Astrocyte of the spinal cord (primary cell): ENCODE measurements at regions not wholly inside any gene's neighbourhood (a gene's known extent, or its start where the extent isn't known, plus 50 kb on each side); places are given as distances from the start of the nearest gene placed in this dataset.

Source experiments
- DNase-seq: peaks from one replicate; pipeline ENCODE4 v3.0.0; 2011; ENCODE audit warnings: low read depth, low spot score
- H3K4me3 ChIP-seq: 2 replicates; pipeline ENCODE4 v1.5.1; 2011; ENCODE audit warnings: low read depth, mild to moderate bottlenecking, low read length, moderate library complexity
- CTCF ChIP-seq: IDR thresholded peaks from 2 replicates; pipeline ENCODE4 v1.5.1; 2012; ENCODE audit warnings: low read depth, mild to moderate bottlenecking, low read length, inconsistent platforms
- in situ Hi-C: cut with HindIII; loops from 2 replicates; pipeline ENCODE4 v1.10.0; 2017; ENCODE audit warnings: low sequenced_read_pairs

DNA sequence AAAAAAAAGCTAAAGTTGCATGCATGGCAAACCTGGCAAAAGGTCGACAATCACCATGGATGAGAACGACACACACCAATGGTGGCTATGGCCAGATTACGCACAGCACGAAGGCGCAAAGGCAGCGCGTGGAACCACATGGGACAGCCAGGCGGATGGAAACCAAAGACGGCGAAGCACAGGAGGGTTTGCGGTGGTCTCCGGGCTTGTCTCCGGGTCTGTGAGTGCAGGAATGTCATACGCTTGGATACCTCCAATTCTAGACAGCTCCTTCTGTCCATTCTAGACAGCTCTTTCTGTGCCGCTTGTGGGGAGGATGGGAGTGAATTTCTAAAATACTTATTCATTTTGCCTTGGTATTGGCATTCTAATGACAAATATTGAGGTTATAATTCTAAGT lies 685.4 kb downstream of the BRD1 start:
- in situ Hi-C loops = no loop called here
- DNase-seq = no peak
- no peak overlapping the region for H3K4me3 ChIP-seq
- TF ChIP-seq CTCF = no peak

GRCh38 chr22:49141761-49142160 lies 685.9 kb downstream of the BRD1 start:
- in situ Hi-C loops = no loop called here
- DNase-seq = no peak
- TF ChIP-seq CTCF = no peak
- no peak overlapping the region for H3K4me3 ChIP-seq

- TF ChIP-seq CTCF = no peak
- no peak overlapping the region for H3K4me3 ChIP-seq
- DNase-seq = no peak
- in situ Hi-C loops = no loop called here
Measured at GRCh38 chr22:49140911-49141665, 686.6 kb downstream of the BRD1 start.

DNA sequence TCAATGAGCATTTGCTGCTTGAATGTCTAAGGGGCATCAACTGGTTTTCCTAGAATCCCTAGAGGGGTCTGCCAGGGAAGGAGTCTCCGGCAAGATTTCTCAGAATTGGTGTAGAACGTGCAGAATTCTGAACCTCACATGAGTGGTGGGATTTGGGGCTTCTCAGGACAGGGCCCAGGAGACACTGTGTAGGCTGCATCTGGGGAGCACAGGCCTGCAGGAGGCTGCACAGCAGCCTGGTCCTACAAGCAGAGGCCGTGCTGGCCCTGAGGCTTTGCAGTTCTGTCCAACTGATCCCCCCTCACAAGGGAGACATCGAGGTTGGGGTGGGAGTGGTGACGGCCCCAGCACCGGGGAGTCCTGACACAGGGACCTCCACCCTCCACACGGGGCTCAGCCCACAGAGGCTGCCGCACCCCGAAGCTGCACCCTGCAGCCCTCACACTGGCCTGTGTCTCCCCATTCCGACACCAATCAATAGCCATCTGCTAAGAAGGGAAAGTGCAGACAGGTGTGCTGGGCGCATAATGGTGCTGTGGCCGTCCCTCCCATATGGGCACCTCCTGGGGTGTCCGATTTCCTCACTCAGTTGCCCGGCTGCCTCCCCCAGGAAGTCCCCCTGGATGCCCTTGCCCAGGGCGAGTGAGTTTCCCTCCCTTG lies 688.1 kb downstream of the BRD1 start:
- in situ Hi-C loops = no loop called here
- no peak for DNase-seq
- H3K4me3 ChIP-seq = no peak overlapping the region
- TF ChIP-seq CTCF = no peak

DNA sequence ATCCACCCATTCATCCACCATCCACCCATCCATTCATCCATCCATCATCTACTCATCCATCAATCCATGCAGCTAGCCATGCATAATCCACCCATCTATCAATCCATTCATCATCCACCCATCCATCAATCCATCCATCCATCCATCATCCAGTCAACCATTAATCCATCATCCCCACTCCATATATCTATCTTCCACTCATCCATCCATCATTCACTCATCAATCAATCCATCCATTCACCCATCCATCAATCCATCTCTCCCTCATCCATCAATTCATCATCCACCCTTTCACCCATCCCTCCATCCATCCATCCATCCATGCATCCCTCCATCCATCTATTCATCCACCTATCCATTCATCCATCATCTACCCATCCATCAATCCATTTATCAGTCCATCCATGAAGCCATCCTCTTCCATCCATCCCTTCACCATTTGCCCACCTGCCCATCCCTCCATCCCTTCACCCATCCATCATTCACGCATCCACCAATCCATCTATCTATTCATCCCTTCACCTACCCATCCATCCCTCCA lies 689.4 kb downstream of the BRD1 start:
- no peak for DNase-seq
- TF ChIP-seq CTCF = no peak
- no peak overlapping the region for H3K4me3 ChIP-seq
- in situ Hi-C loops = no loop called here

DNA sequence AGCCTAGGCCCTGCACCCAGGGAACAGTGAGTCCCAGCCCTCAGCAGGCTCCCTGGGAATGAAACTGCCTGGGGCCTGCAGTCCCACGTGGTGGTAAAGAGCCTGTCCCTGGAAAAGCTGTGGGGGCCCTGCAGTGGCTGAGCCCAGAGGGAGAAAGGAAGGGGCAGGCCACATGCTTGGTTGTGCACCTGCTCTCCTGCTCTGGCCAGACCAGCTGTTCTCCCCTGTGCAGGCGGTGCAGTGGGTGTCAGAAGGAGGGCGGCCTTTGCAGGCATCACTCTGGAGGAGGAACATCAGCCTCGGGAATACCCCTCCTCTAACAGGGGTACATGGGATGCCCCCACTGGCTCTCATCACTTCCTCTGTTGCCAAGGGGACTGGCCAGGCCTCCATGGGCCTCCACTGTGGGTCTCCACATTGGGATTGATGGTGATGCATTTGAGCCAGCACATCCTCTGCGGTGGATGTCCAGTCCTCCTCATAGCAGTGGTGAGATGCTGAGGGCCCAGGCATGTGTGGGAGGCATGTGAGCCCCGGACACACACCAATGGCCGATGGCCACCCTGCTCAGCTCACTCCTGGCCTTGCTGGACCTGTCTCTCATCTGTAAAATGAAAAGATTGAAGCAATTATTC lies 690.4 kb downstream of the BRD1 start:
- in situ Hi-C loops = no loop called here
- DNase-seq = no peak
- no peak overlapping the region for H3K4me3 ChIP-seq
- no peak for TF ChIP-seq CTCF
